ENCODE measurements at regions not wholly inside any gene's neighbourhood (a gene's known extent, or its start where the extent isn't known, plus 50 kb on each side); places are given as distances from the start of the nearest gene placed in this dataset.
"Not testable (repeated sequence)": the region's sequence is repeated elsewhere in the genome, so short reads cannot be mapped to it uniquely, and the experiment has no call there.

DNA sequence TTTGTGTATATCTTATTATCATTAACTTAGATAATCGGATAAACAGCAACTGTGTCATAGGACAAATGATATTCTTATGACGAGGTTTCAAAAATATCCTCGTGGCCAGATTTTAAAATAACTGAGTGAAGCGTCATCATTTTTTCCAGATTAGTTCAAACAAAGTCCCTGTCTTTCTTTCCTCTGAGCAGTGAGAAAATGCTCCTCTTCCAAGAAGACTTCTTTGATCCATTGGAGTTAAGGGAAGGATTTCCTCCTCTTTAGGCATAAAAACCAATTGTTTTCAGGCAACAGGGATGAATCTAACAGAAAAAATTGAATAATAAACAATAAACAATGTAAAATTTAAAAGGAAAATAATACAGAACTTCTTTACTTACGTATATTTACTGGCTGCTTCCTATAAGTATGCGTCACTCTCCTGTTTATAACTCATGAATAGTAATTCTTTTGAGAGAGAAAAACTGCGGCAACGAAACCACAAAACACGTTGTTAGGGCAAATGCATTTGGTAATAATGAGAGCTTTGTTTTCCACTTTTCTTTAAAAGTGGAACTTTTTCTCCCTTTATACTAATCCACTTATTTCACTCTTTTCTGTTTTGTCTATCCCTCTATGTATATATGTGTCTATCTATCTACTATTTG is 419.4 kb upstream of the ONECUT1 start:
- no peak for DNase-seq

- no peak for DNase-seq
Observed at GRCh38 chr15:53208751-53209150, 418.6 kb upstream of the ONECUT1 start.

DNA sequence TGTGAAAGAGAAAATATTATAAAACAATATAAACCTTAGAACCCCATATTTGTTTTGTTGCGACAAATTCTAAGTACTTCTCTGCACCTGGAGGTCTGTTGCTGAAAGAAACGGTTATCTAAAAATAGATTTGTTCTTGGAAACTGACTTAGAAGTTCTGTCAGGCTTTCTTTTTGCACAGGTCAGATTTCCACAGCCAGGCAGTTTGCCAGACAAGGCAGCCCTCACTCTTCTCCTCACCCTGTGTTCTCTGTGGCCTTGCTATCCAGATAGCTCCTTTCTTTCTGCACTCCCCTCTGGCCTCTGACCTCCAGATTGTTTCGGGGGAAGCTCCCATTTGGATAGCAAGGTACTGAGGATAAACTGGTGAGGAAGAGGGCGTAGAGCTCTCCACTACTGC is 413.3 kb upstream of the ONECUT1 start:
- no peak for DNase-seq

DNA sequence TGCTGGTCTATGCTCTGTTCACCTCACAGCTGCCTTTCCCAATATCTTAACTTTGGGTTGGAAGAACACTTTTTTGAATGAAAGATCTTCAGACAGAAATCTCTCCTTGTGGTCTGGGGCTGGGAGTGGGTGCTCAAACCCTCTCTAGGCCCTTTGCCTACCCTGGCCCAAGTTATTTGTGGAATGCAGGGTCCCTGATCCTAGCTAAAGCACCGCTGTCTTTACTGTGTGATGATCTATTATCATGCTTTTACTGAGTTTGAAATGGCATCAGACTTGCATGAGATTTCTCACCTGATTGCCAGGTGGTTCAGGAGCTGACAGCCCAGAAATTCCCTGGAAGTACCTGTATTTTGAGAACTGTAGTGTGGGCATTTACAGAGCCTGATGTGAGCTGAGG is 412.7 kb upstream of the ONECUT1 start:
- DNase-seq, result no peak

DNA sequence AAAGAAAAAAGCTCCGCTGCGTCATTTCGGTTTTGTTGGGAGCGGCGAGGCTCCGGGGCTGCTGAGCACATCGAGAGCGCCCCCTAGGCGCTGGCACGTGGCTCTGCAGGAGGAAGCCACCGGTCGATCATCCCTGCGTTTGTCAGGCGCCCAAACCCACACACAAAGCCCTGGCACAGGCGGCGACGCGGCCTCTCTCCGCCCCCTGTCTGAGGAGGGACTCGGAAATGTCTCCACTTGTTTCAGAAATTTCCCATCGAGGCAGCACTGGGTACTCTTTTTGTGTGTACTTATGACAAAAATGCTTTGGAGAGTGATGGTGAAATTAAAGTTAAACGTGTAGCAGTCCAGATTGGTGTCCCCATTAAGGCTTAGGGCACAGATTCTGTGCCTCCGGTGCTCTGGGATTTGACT is 407.3 kb upstream of the ONECUT1 start:
- DNase-seq, result peak; percentile 11

- no peak for DNase-seq
Observed at GRCh38 chr15:53196788-53197187, 406.7 kb upstream of the ONECUT1 start.

- no peak for DNase-seq
Observed at GRCh38 chr15:53196242-53196641, 406.1 kb upstream of the ONECUT1 start.

GRCh38 chr15:53193149-53193548 is 403.0 kb upstream of the ONECUT1 start:
- no peak for DNase-seq

GRCh38 chr15:53189860-53190259 is 399.7 kb upstream of the ONECUT1 start:
- no peak for DNase-seq

GRCh38 chr15:53183449-53183848 is 393.3 kb upstream of the ONECUT1 start:
- DNase-seq, result not testable (repeated sequence)

- no peak for DNase-seq
Observed at GRCh38 chr15:53171571-53171970, 381.4 kb upstream of the ONECUT1 start.

GRCh38 chr15:53166684-53167201 is 376.6 kb upstream of the ONECUT1 start:
- no peak for DNase-seq

GRCh38 chr15:53165988-53166683 is 376.0 kb upstream of the ONECUT1 start:
- no peak for DNase-seq

DNA sequence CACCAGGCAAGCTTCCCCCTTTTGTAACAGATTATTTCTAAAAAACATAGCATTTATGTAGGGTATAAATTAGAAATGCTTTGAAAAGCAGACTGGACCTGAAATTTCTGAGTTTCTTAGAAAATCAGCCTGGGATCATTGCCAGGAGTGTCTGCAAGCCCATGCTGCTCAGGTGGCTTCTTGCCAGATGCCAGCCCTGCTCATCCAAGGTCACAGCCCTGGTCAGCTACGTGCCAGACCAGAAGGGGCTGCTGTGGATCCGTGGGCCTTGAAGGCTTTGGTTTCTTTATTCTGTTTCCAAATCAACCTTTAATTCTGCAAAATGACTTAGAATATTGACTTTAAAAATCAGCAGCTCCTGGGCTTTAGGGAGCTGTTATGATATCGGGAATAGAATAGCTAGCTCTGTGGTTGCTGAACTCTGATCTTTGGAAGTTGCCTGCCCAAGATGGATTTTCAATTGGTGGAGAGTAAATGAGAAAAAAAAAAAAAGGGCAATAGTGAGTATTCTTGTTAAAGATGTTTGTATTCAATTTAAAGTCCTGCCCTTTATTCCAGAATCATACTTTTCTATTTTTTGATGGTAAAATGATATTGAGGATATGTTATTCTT is 370.1 kb upstream of the ONECUT1 start:
- DNase-seq, result no peak

DNA sequence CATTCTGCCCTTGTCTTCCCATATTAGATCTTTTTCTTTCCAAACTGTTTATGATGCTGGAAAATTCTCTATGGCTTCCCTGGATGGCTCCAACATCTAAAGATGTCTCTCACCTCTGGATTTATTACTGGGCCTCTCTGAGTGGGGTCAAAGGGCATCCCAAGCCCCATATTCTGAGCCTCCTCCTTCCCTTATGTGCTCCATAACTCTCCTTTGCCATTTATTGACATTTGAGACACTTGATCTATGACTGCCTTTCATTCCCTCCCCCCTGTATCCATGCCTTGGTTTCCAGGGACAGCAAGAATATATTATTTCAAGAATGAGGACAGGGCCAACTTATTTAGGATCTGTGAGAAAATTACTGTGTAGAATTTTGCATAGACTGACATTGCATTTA is 369.3 kb upstream of the ONECUT1 start:
- no peak for DNase-seq

DNA sequence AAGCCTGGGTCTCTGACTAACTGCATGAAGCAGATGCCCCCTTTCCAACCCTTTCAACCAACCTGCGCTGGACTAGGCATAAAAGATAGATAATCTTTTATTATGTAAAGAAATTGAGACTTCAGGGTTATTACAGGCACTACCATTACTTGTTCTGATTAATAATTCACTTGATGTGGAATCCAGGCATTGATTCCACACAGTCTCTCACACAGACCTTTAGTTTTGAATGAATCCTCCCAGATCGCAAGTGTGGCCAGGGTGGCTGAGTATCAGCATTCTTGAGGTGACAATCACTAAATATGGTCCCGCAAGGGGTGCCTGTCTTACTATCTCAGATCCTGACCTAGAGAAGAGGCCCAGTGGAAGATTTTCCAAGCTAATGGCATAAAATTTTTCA is 368.9 kb upstream of the ONECUT1 start:
- no peak for DNase-seq

GRCh38 chr15:53133255-53133850 is 343.2 kb upstream of the ONECUT1 start:
- DNase-seq, result no peak

GRCh38 chr15:53130943-53131342 is 340.8 kb upstream of the ONECUT1 start:
- no peak for DNase-seq

DNA sequence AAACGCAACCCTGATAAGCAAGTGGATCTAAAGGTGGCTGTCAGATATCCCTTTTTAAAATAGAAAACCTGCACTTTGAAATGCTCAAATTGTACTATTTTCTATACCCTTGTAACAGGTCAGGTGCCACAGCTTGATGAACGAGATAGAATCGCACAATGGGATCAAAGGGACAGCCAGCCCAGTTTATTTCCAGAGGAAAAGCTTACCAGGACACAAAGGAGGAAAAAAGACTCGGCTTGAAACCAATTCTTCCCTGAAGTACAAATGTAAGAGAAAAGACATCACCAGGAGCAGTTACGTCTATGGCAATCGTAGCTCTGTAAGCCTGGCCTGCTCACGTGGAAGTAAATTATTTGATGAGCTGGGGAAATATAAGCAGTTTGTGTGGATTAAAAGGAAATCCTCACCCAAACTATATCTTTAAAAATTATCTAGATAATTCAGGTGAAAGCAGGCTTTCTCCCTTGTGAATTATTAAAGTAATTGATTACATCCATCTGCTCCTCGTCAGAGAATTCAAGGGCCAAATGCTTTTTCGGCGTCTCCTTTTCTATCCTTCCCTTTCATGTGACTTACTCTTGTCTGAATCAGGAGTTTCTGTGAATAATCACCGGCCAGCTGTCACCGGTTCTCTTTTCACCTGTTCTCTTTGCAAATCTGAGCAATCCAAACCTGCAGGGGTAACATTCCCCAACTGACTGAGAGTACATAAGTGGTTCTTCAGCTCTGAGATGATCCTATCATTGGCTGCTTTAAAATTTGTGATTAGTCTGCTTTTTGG is 339.2 kb upstream of the ONECUT1 start:
- no peak for DNase-seq

DNA sequence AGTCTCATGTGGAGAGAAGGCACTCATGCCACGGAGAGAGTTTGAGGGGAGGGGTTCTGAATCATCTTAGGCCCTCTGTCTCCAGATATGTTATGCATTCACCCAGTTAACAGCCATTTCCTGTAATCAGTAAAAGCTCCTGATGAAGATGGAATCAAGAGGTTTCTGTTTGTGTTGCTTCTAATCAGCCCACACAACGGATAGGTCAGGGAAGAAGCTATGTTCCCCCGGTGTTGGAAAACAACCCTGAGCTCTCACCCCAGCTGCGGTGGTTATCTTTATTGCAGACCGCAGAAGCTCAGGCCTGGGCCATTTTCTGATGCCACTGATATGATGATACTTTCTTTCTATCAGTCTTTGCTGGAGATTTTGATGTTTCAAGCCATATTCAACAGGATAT is 338.5 kb upstream of the ONECUT1 start:
- DNase-seq, result no peak

DNA sequence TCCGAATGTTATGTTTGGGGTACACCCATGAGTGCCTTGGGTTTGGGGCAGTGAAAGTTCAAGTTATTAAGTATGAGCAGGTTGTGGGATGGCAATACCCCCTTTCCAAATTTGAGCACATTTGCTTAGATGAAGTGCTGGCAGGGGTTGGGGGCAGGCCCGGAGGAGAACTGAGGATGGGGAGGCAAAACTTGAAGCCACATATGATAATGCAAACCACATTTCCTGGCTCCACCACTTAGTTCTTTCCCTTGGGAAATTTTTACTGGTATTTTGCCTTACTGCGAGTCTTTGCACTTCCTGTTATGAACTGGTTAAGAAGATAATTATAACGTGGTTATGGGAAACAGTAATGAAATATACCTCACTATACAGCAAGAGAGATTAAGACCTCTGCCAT is 336.0 kb upstream of the ONECUT1 start:
- no peak for DNase-seq

- DNase-seq, result no peak
Observed at GRCh38 chr15:53122818-53123217, 332.7 kb upstream of the ONECUT1 start.

GRCh38 chr15:53116915-53117314 is 326.8 kb upstream of the ONECUT1 start:
- DNase-seq, result not testable (repeated sequence)
